Activated CD4-positive, alpha-beta T cell treated with anti-CD3 and anti-CD28 coated beads, Interleukin-2, amount 10 ng/mL, durations not matched to agents 7 days and 5 days (primary cell): ENCODE measurements at regions not wholly inside any gene's neighbourhood (a gene's known extent, or its start where the extent isn't known, plus 50 kb on each side); places are given as distances from the start of the nearest gene placed in this dataset.
"Not testable (repeated sequence)": the region's sequence is repeated elsewhere in the genome, so short reads cannot be mapped to it uniquely, and the experiment has no call there.

Experiments
- CTCF ChIA-PET: fragments of 350-600 bp; sonication (Branson Sonifier 250); formaldehyde crosslinking; loops from one replicate; lab custom pipeline; 2021; ENCODE audit warnings: antibody characterized with exemption; lab: Charles Lee
- POLR2A ChIA-PET: fragments of 350-600 bp; sonication (Branson Sonifier 250); formaldehyde crosslinking; loops from one replicate; lab custom pipeline; 2021; ENCODE audit warnings: antibody characterized with exemption; lab: Charles Lee
- DNase-seq: peaks from one replicate; pipeline ENCODE4 v3.0.0-alpha.2; 2020
- H3K27ac Mint-ChIP-seq: one replicate; pipeline ENCODE4 v1.8.0; 2021; ENCODE audit warnings: mild to moderate bottlenecking, moderate library complexity, mixed read lengths
- H3K27me3 Mint-ChIP-seq: one replicate; pipeline ENCODE4 v1.8.0; 2021; ENCODE audit warnings: mixed read lengths
- H3K36me3 Mint-ChIP-seq: one replicate; pipeline ENCODE4 v1.8.0; 2021; ENCODE audit warnings: low read depth, mixed read lengths
- H3K4me1 Mint-ChIP-seq: one replicate; pipeline ENCODE4 v1.8.0; 2021; ENCODE audit warnings: mixed read lengths
- H3K4me3 Mint-ChIP-seq: one replicate; pipeline ENCODE4 v1.8.0; 2021; ENCODE audit warnings: mild to moderate bottlenecking, moderate library complexity, mixed read lengths
- H3K9me3 Mint-ChIP-seq: one replicate; pipeline ENCODE4 v1.8.0; 2021; ENCODE audit warnings: mixed read lengths

- H3K4me1 Mint-ChIP-seq, H3K4me3 Mint-ChIP-seq, DNase-seq, H3K36me3 Mint-ChIP-seq, H3K27ac Mint-ChIP-seq, H3K9me3 Mint-ChIP-seq, POLR2A ChIA-PET, H3K27me3 Mint-ChIP-seq, CTCF ChIA-PET: not testable (repeated sequence)
Measured at GRCh38 chr1:206297145-206298031, 94.0 kb downstream of the SRGAP2 start.

GRCh38 chr1:206298032-206298392, 94.7 kb downstream of the SRGAP2 start:
- H3K9me3 Mint-ChIP-seq, H3K27ac Mint-ChIP-seq, POLR2A ChIA-PET, DNase-seq, H3K4me3 Mint-ChIP-seq, H3K4me1 Mint-ChIP-seq, H3K27me3 Mint-ChIP-seq, CTCF ChIA-PET, H3K36me3 Mint-ChIP-seq: not testable (repeated sequence)

GRCh38 chr1:206299181-206299791, 95.9 kb downstream of the SRGAP2 start:
- H3K9me3 Mint-ChIP-seq, H3K36me3 Mint-ChIP-seq, POLR2A ChIA-PET, H3K27me3 Mint-ChIP-seq, H3K4me3 Mint-ChIP-seq, H3K27ac Mint-ChIP-seq, H3K4me1 Mint-ChIP-seq, DNase-seq, CTCF ChIA-PET: not testable (repeated sequence)

GRCh38 chr1:206299942-206300341, 96.6 kb downstream of the SRGAP2 start:
- H3K27me3 Mint-ChIP-seq, H3K4me3 Mint-ChIP-seq, CTCF ChIA-PET, H3K4me1 Mint-ChIP-seq, POLR2A ChIA-PET, DNase-seq, H3K36me3 Mint-ChIP-seq, H3K27ac Mint-ChIP-seq, H3K9me3 Mint-ChIP-seq: not testable (repeated sequence)

GRCh38 chr1:206302056-206302455, 98.7 kb downstream of the SRGAP2 start:
- CTCF ChIA-PET, POLR2A ChIA-PET, H3K9me3 Mint-ChIP-seq, H3K4me1 Mint-ChIP-seq, H3K4me3 Mint-ChIP-seq, H3K27me3 Mint-ChIP-seq, H3K27ac Mint-ChIP-seq, DNase-seq: not testable (repeated sequence)
- H3K36me3 Mint-ChIP-seq, result peaks cover 11% of the 10 kb centered on the region

GRCh38 chr1:206307442-206307841, 104.1 kb downstream of the SRGAP2 start:
- DNase-seq, H3K9me3 Mint-ChIP-seq, H3K4me3 Mint-ChIP-seq, CTCF ChIA-PET, POLR2A ChIA-PET, H3K4me1 Mint-ChIP-seq, H3K27me3 Mint-ChIP-seq, H3K27ac Mint-ChIP-seq: not testable (repeated sequence)
- H3K36me3 Mint-ChIP-seq, result peaks cover 11% of the 10 kb centered on the region

- H3K4me3 Mint-ChIP-seq, CTCF ChIA-PET: not testable (repeated sequence)
Measured at GRCh38 chr1:206310948-206311347, 107.6 kb downstream of the SRGAP2 start.

GRCh38 chr1:206311611-206312273, 108.4 kb downstream of the SRGAP2 start:
- H3K27me3 Mint-ChIP-seq, H3K9me3 Mint-ChIP-seq, H3K4me3 Mint-ChIP-seq, CTCF ChIA-PET, H3K36me3 Mint-ChIP-seq, H3K4me1 Mint-ChIP-seq, H3K27ac Mint-ChIP-seq, DNase-seq, POLR2A ChIA-PET: not testable (repeated sequence)

More at GRCh38 chr1:206310948-206311347, 107.6 kb downstream of the SRGAP2 start:
- H3K36me3 Mint-ChIP-seq, DNase-seq, POLR2A ChIA-PET, H3K27me3 Mint-ChIP-seq, H3K4me1 Mint-ChIP-seq, H3K9me3 Mint-ChIP-seq, H3K27ac Mint-ChIP-seq: not testable (repeated sequence)

- CTCF ChIA-PET, POLR2A ChIA-PET, H3K27ac Mint-ChIP-seq, H3K27me3 Mint-ChIP-seq, H3K4me1 Mint-ChIP-seq, H3K4me3 Mint-ChIP-seq, H3K9me3 Mint-ChIP-seq, DNase-seq, H3K36me3 Mint-ChIP-seq: not testable (repeated sequence)
Measured at GRCh38 chr1:206312274-206312665, 108.9 kb downstream of the SRGAP2 start.

GRCh38 chr1:206314951-206315636, 111.8 kb downstream of the SRGAP2 start:
- H3K9me3 Mint-ChIP-seq, H3K4me1 Mint-ChIP-seq, CTCF ChIA-PET, H3K27me3 Mint-ChIP-seq, H3K27ac Mint-ChIP-seq, POLR2A ChIA-PET, H3K36me3 Mint-ChIP-seq, DNase-seq, H3K4me3 Mint-ChIP-seq: not testable (repeated sequence)

- H3K9me3 Mint-ChIP-seq, H3K27me3 Mint-ChIP-seq, H3K27ac Mint-ChIP-seq, CTCF ChIA-PET, H3K36me3 Mint-ChIP-seq, POLR2A ChIA-PET, H3K4me3 Mint-ChIP-seq, H3K4me1 Mint-ChIP-seq, DNase-seq: not testable (repeated sequence)
Measured at GRCh38 chr1:206316901-206317300, 113.6 kb downstream of the SRGAP2 start.

GRCh38 chr1:206317878-206318514, 114.7 kb downstream of the SRGAP2 start:
- H3K4me3 Mint-ChIP-seq, POLR2A ChIA-PET, CTCF ChIA-PET, H3K27ac Mint-ChIP-seq, DNase-seq, H3K36me3 Mint-ChIP-seq, H3K9me3 Mint-ChIP-seq, H3K27me3 Mint-ChIP-seq, H3K4me1 Mint-ChIP-seq: not testable (repeated sequence)

GRCh38 chr1:206320227-206320626, 116.9 kb downstream of the SRGAP2 start:
- CTCF ChIA-PET, DNase-seq, H3K9me3 Mint-ChIP-seq, POLR2A ChIA-PET, H3K27ac Mint-ChIP-seq, H3K36me3 Mint-ChIP-seq, H3K4me1 Mint-ChIP-seq, H3K4me3 Mint-ChIP-seq, H3K27me3 Mint-ChIP-seq: not testable (repeated sequence)
